ENCODE measurements at regions not wholly inside any gene's neighbourhood (a gene's known extent, or its start where the extent isn't known, plus 50 kb on each side); places are given as distances from the start of the nearest gene placed in this dataset.

GRCh38 chr5:15080219-15080618, 208.6 kb upstream of the ANKH start:
- DNase-seq = no peak

GRCh38 chr5:15079566-15079965, 208.0 kb upstream of the ANKH start:
- no peak for DNase-seq

DNA sequence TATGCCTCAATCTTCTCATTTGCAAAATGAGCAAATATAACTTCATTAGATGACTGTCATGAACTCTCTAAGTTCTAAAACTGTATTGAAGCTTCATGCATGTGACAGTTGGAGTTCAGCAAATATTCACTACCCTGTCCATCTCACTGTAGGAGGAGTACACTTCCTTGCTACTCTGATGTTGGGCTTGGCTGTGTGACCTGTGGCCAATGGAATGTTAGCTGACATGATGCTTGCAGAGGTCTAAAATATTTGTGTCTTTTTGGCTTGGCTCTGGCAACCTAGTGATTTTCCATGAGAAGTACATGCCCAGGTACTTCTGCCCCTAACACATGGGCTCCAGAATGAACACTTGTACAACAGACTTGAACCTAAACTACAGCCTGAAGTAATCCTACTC, 203.1 kb upstream of the ANKH start:
- no peak for DNase-seq

DNA sequence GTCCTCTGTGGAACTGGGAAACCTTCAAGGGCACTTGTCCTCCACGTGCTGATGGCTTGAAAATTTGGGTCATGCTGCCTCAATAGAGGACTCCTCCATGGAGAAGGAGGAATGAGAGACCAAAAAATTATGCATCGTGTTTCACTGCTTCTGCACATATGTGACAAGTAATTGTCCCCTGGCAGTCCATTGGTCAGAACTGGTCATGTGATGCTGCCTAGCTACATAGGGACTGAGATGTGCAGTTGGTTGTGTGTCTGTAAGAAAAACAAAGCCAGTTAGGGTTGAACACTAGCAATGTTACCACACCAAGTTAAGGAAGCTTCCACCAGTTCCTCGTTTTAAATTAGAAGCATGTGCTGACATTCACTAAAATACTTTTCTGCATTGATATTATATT, 201.9 kb upstream of the ANKH start:
- no peak for DNase-seq

GRCh38 chr5:15070907-15071306, 199.3 kb upstream of the ANKH start:
- DNase-seq = no peak

DNA sequence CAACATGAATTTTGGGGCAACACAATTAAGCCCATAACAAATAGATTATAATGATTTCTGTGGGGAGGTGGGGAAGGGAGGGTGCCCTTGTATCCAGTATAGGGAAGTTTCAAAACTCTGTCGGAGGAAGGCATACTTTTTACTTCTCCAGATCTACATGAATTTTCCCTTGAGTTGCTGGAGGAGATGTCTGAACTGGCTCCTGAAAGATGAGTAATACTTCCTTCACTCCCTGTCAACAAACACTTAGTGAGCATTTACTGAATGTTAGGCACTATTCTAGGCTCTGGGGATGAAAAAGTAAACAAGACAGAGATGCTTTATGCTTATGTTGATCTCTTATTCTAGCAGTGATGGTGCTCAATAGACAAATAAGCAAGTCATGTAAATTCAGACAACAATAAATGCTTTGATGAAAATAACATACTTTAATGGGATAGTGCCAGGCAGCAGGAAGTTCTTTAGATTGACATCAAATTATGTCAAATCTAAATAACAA, 197.9 kb upstream of the ANKH start:
- DNase-seq = no peak

GRCh38 chr5:15065091-15065490, 193.5 kb upstream of the ANKH start:
- DNase-seq = no peak

DNA sequence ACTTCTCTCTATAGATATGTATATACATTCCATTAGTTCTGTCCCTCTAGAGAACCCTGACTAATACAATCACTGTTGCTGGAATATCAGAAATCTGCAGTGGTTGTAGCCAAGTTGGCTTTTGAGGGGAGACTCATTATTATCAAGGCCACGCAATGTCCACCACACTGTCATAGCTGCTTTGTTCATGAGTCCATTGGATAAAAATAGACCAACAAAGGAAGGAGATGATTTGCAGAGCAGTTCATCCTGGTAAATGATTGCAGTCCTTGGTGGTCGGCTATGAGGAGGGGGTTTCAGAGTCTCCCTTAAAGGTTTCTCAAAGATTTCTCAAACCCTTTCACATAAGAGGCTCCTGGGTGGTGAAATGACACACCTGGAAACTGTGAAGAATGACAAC, 192.8 kb upstream of the ANKH start:
- no peak for DNase-seq

DNA sequence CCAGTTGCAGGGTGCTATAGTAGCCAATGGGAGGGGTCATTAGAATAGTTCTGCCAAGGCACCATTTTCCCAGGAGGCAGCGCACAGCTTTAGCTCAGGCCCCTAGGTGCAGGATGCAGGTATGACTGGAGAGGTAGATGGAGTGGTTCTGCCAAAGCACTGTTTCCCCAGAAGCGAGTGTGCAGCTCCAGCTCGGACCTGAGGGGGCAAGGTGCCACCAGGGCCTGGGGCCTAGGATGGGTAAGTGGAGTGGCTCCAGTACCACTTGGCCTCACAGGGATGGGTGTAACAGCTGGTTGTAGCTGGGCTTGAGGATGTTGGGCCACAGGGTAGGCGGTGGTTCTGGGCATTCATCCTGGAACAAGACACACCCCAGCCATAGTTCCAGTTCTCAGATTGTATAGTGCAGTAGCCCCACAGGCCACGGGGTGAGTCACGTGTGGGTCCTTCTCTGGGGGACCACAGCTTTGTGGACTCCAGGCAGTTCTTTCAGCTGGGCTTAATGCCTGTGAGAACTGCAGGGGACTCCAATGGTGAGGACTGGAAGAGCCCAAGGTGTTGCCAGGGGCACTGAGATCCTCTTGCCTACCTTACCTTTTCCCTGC, 185.5 kb upstream of the ANKH start:
- no peak for DNase-seq

DNA sequence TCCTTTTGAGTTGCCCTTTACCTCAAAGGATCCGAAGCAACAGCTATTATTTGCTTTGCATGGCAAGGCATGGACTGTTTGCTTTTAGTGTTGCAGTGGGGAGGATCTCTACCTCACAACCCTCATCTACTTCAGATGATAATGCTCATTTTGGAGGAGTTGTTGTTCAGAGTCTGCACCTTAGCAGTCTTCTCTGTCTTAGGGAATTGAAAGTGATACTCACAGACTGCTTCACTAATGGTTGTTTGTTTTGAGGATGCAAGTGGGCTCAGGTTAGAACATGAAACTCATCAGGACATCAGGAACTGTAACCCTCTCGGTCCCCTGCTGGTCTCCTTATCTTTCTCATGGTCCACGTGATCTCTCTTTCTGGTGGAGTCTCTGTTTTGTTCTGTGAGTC, 172.9 kb upstream of the ANKH start:
- no peak for DNase-seq

- DNase-seq = peak; percentile 15
Observed at GRCh38 chr5:15037247-15037908, 165.8 kb upstream of the ANKH start.

DNA sequence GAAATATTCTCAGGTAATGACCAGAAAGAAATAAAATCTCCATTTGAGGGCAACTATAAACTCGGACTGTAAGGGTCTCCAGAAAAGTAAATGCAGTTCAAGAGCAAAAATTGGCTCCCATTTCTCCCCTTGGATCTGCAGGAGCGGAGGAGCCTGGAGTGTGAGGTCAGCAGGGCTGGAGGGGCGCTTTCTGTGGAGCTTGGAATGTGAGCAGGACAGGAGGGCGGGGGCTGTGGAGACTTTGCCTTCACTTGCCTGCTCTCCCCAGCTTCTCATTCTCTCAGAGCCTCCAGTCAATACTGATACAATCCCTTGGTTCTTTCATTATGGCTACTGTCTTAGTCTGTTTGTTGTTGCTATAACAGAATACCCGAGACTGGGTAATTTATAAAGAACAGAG, 162.8 kb upstream of the ANKH start:
- DNase-seq = no peak

GRCh38 chr5:15031180-15031579, 159.6 kb upstream of the ANKH start:
- peak; percentile 24 for DNase-seq

GRCh38 chr5:15027764-15028163, 156.2 kb upstream of the ANKH start:
- no peak for DNase-seq

DNA sequence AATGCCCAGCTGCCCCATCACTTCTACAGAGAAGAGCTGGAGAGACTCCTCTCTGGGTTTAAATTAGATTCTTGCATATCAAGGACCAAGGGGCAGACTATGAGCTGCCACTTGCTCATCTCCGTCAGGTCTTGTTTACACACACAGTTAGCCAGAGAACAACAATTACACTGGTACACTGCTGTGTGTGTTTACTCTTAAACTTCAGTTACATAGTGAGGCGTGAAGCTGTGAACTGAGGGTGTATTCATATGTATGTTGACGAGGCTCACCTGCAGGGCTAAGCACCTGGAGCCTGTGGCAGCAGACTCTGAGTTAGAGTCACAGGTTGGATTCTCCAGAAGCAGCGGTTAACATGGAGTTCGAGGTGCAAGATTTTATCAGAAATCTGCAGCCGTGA, 155.4 kb upstream of the ANKH start:
- DNase-seq = no peak

- no peak for DNase-seq
Observed at GRCh38 chr5:15026011-15026893, 154.7 kb upstream of the ANKH start.

DNA sequence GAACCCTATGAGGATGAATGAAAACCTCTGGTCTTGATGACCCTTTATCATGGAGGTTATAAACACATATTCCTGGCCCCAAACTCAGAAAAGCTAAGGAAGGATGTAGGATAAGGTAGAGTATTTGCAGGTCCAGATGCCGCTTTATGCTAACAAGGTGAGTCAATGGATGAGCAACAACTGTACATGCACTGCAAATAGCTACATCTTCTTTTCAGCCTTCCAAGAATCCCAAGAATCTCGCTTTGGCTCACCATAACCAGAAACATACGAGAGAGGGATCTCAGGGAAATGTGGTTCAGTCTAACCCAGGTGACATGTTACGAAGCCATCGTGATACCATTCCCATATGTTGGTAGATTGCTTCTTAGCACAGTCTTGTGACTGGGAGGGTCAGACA, 152.3 kb upstream of the ANKH start:
- DNase-seq = no peak

- DNase-seq = no peak
Observed at GRCh38 chr5:15023266-15023665, 151.7 kb upstream of the ANKH start.

DNA sequence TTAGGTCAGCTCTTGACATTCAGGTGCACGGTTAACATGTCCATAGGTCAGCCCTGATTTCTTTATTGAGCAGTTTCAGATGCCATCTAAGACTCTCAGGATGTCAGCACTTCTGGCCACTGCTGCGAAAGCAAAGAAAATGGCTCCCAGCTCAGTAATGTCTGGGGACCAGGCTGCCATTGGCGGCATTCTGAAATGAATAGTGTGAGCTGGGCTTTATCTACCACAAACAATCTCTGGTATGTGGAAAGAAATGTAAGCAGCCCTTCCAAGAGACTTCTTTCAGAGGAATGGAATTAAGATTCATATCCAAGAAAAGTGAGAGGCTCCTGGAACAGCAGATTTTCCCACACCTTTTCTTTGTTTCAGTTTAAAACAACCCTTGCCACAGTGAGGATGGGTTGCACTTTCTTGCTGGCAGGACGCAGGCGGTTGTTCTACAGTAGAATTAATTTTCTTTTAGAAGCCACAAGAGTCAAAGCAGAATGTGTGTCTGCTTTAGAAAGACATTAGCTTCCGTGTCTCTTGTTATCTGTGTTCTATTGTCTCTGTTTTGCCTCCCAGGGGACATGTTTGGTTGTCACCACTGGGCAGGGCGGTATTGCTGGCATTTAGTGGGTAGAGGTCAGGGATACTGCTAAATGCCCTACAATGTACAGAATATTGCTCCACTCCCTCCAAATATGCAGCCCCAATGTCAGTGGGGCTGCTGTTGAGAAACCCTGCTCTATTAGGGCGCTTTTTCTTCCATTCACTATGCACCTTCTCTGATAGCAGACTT, 149.9 kb upstream of the ANKH start:
- DNase-seq = no peak

GRCh38 chr5:15020736-15021135, 149.2 kb upstream of the ANKH start:
- no peak for DNase-seq

DNA sequence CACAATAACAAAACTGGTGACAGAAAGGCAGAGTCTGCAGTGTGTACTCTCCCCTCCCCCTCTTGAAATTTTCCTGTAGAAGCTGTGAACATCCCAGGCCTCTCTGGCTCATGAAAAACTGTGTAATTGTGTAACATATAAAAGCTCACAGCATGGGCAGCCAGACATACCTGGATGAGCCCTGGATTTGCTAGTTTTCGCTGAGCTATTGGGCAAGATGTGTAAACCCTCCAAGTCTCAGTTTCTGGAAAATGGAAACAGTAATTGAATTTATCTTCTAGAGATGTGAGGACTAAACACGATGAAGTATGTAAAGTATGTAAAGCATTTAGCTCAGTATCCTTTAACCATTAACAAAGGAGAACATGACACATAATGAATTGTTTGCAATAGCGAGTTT, 143.2 kb upstream of the ANKH start:
- no peak for DNase-seq

- DNase-seq = peak; percentile 88
Observed at GRCh38 chr5:15013654-15014463, 142.3 kb upstream of the ANKH start.
